CD4-positive, alpha-beta T cell treated with Interferon alpha-2 for 1 hour (primary cell): ENCODE measurements at regions not wholly inside any gene's neighbourhood (a gene's known extent, or its start where the extent isn't known, plus 50 kb on each side); places are given as distances from the start of the nearest gene placed in this dataset.
"Not testable (repeated sequence)": the region's sequence is repeated elsewhere in the genome, so short reads cannot be mapped to it uniquely, and the experiment has no call there.

Experiments used
- DNase-seq, 2 donors: peaks; one replicate each; pipeline ENCODE4 v3.0.0-alpha.2; 2020 to 2022

GRCh38 chr19:33866696-33867095 is 70.0 kb downstream of the KCTD15 start:
- no peak for DNase-seq

GRCh38 chr19:33868076-33868735 is 71.5 kb downstream of the KCTD15 start:
- no peak for DNase-seq

- no peak for DNase-seq
These were observed 72.2 kb downstream of the KCTD15 start for GRCh38 chr19:33868788-33869412.

GRCh38 chr19:33870298-33870932 is 73.7 kb downstream of the KCTD15 start:
- DNase-seq = not testable (repeated sequence)

- DNase-seq = no peak
These were observed 74.9 kb downstream of the KCTD15 start for GRCh38 chr19:33871605-33872004.

- DNase-seq = no peak
These were observed 76.0 kb downstream of the KCTD15 start for GRCh38 chr19:33872445-33873320.

GRCh38 chr19:33875071-33875470 is 78.4 kb downstream of the KCTD15 start:
- no peak for DNase-seq

- DNase-seq = no peak
These were observed 79.5 kb downstream of the KCTD15 start for GRCh38 chr19:33876192-33876591.

GRCh38 chr19:33878030-33878544 is 81.4 kb downstream of the KCTD15 start:
- DNase-seq = no peak

GRCh38 chr19:33878910-33879810 is 82.5 kb downstream of the KCTD15 start:
- no peak for DNase-seq

- DNase-seq = no peak
These were observed 83.3 kb downstream of the KCTD15 start for GRCh38 chr19:33879818-33880575.

GRCh38 chr19:33883859-33884519 is 87.3 kb downstream of the KCTD15 start:
- DNase-seq = no peak

- DNase-seq = no peak
These were observed 88.6 kb downstream of the KCTD15 start for GRCh38 chr19:33885236-33885635.

GRCh38 chr19:33887891-33888290 is 91.2 kb downstream of the KCTD15 start:
- DNase-seq = no peak

- DNase-seq = no peak
These were observed 92.0 kb downstream of the KCTD15 start for GRCh38 chr19:33888665-33889064.

GRCh38 chr19:33890569-33890968 is 93.9 kb downstream of the KCTD15 start:
- no peak for DNase-seq

GRCh38 chr19:33891773-33892172 is 95.1 kb downstream of the KCTD15 start:
- DNase-seq = no peak

- DNase-seq = no peak
These were observed 98.1 kb downstream of the KCTD15 start for GRCh38 chr19:33894787-33895186.

- no peak for DNase-seq
These were observed 98.7 kb downstream of the KCTD15 start for GRCh38 chr19:33895366-33895765.

- no peak for DNase-seq
These were observed 101.5 kb downstream of the KCTD15 start for GRCh38 chr19:33898062-33898677.
